GM18951 (cell line): ENCODE measurements at regions not wholly inside any gene's neighbourhood (a gene's known extent, or its start where the extent isn't known, plus 50 kb on each side); places are given as distances from the start of the nearest gene placed in this dataset.

Experiments used
- POLR2A ChIP-seq: IDR thresholded peaks from 4 replicates; pipeline ENCODE4 v1.6.1; 2011; ENCODE audit warnings: mild to moderate bottlenecking; ENCODE audit not compliant: insufficient read length, insufficient read depth; ENCODE audit errors: extremely low read depth
- in situ Hi-C: fragments of 300-500 bp; cut with MboI; formaldehyde crosslinking; loops from one replicate; pipeline ENCODE4 v1.12.0; 2022; ENCODE audit warnings: low sequenced_read_pairs, mixed read lengths, inconsistent platforms; ENCODE audit not compliant: unreplicated experiment

DNA sequence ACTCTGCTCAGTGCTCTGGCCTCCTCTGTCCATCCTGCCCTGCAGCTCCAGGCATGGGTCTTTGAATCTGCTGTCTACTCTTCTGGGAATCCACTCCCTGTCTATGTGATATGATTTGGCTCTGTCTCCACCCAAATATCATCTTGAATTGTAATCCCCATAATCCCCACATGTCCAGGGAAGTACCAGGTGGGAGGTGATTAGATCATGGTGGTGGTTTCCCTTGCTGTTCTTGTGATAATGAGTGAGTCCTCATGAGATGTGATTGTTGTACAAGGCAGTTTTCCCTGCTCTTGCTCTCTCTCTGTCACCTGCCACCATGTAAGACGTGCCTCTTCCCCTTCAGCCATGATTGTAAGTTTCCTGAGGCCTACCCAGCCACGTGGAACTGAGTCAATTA is 881.8 kb upstream of the ID2 start:
- in situ Hi-C loops, result no loop called here
- TF ChIP-seq POLR2A, result no peak

DNA sequence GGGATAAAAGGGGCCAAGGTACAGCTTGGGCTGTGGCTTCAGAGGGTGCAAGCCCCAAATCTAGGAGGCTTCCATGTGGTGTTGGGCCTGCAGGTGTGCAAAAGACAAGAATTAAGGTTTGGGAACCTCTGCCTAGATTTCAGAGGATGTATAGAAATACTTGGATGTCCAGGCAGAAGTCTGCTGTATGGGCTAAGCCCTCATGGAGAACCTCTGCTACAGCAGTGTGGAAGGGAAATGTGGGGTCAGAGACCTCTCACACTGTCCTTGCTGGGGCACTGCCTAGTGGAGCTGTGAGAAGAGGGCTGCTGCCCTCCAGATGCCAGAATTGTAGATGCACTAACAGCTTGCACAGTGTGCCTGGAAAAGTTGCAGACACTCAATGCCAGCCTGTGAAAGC is 880.6 kb upstream of the ID2 start:
- in situ Hi-C loops, result no loop called here
- no peak for TF ChIP-seq POLR2A

- in situ Hi-C loops, result no loop called here
- no peak for TF ChIP-seq POLR2A
Measured at GRCh38 chr2:7803515-7803914, 878.3 kb upstream of the ID2 start.

GRCh38 chr2:7809640-7810039 is 872.2 kb upstream of the ID2 start:
- in situ Hi-C loops, result no loop called here

DNA sequence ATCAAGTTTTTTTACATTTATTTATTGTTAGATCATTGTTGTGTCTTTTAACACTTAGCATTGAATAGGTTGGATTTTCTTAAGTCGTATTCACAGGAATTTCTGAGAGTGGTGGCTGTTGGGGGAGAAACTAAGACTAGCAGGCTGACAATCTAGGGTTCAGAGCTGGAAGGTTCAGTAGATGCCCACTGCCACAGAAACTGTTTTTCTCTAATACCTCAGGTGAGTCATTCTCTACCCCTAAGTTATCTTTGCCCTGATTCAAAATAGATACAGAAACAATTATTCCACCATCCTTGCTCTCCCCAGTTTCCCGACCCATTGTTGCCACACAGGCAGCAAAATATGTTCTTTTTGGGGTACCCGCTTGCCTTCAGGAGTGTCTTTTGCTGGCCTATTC is 870.8 kb upstream of the ID2 start:
- in situ Hi-C loops, result no loop called here
- no peak for TF ChIP-seq POLR2A

More at GRCh38 chr2:7809640-7810039, 872.2 kb upstream of the ID2 start:
- no peak for TF ChIP-seq POLR2A

DNA sequence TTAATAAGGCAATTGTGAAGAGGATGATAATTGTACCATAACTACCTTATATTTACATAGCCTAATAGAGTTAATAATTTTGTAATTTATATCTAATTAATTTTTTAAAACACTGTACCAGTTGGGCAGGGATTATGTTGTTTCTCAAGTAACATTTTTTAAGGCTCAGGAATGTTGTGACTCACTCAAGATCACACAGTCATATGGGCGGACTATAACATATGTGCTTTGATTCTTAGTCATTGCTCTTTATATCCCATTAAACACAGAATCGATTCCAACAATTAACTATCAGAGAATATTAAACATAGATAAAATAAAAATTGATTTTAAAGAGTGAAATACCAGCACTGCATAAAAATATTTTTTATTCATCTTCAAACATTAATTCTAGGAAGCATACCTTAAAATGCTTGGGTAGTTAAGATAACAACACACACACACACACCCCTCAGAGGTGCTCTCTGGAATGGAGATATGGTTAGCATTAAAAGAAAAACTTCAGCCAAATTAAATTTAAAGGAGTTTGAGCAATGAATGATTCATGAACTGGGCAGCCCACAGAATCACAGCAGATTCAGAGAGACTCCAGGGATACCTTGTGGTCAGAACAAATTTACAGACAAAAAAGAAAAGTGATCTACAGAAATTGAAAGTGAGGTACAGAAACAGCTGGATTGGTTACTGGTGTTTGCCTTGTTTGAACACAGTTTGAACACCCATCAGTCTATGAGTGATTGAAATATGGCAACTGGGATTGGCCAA is 869.4 kb upstream of the ID2 start:
- no peak for TF ChIP-seq POLR2A
- in situ Hi-C loops, result no loop called here

- in situ Hi-C loops, result no loop called here
- no peak for TF ChIP-seq POLR2A
Measured at GRCh38 chr2:7813541-7814292, 868.1 kb upstream of the ID2 start.

- in situ Hi-C loops, result no loop called here
- TF ChIP-seq POLR2A, result no peak
Measured at GRCh38 chr2:7815726-7816125, 866.1 kb upstream of the ID2 start.

- TF ChIP-seq POLR2A, result no peak
- in situ Hi-C loops, result no loop called here
Measured at GRCh38 chr2:7816233-7816632, 865.6 kb upstream of the ID2 start.

- TF ChIP-seq POLR2A, result no peak
- in situ Hi-C loops, result no loop called here
Measured at GRCh38 chr2:7816944-7817343, 864.9 kb upstream of the ID2 start.

DNA sequence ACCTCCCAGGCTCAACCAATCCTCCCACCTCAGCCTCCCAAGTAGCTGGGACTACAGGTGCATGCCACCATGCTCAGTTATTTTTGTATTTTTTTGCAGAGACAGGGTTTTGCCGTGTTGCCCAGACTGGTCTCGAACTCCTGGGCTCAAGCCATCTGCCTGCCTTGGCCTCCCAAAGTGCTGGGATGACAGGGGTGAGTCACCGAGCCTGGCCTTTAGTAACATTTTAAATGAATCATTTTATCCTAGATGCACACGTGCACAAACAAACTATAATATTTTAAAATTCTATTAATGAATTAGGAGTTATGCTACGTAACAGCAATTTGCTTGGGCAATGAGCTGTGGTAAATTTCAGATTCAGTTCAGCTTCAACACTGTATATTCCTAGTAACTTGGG is 862.5 kb upstream of the ID2 start:
- in situ Hi-C loops, result no loop called here
- TF ChIP-seq POLR2A, result no peak

GRCh38 chr2:7819850-7820249 is 862.0 kb upstream of the ID2 start:
- in situ Hi-C loops, result no loop called here
- no peak for TF ChIP-seq POLR2A

DNA sequence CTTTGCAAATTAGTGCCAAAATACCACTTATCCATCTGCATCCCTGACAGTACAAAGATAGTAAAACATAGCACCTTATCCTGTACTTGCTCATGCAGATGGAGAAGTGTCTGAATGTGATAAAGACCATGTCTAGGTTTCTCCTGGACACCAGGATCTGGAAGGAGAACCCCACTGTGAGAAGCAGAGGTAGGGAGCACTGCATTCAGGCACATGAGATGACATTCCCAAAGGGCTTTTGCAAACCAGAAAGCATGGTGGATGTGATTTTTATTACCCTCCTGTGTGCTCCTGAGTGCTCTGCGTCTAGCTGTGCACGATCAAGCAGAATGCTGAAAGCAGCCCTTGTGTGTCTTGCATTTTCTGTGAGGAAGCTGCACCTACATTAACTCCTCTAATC is 857.6 kb upstream of the ID2 start:
- in situ Hi-C loops, result no loop called here
- no peak for TF ChIP-seq POLR2A

DNA sequence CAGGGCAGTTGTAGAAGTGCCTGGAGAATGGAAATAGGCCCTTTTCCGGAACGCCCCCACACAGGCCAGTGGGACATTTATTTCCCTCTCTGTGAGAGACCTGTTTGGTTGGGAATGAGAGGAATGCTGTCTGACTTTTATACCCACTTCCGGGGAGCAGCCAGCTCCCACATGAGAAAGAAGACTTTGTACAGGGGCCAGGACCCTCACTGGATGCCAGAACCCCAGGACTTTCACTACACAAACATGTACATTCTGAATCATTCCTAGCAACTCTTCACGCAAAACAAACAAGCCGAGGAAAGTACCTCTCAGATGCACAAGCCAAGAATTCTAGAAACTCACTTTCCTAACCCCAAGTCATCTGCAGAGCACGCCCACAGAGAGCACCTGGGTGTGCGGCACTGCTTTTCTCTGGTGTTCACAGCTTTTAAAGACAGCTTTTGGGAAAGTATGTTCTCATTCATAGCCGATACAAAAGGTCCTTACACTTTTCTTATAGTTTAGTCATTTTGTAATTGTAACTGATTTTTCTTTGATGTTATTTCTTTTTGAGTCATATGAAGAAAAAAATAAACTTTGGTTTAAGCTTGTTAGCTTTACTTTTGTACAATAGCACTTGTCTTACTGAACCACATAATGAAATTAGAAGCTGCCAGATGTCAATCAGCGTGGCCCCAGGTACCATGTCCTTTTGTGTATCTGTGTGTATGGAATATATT is 856.1 kb upstream of the ID2 start:
- in situ Hi-C loops, result no loop called here
- TF ChIP-seq POLR2A, result no peak

DNA sequence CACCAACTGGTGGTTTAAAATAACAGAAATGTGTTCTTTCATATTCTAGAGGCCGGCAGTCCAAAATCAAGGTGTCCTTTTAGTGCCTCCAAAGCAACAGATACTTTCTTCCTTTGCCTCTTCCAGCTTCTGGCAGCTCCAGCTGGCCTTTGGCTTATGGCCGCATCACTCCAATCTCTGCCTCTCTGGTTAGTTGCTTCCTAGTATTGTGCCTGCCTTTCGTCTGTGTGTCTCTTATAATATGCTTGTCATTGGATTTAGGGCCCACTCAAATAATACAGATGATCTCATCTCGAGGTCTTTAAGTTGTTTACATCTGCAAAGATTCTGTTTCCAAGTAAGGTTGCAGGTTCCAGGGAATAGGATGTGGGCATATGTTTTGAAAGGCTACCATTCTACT is 855.2 kb upstream of the ID2 start:
- no peak for TF ChIP-seq POLR2A
- in situ Hi-C loops, result no loop called here
